CD4-positive, alpha-beta memory T cell (primary cell): ENCODE measurements at regions not wholly inside any gene's neighbourhood (a gene's known extent, or its start where the extent isn't known, plus 50 kb on each side); places are given as distances from the start of the nearest gene placed in this dataset.

Experiments
- CTCF ChIA-PET: fragments of 350-600 bp; sonication (Branson Sonifier 250); formaldehyde crosslinking; loops from one replicate; lab custom pipeline; 2021; ENCODE audit warnings: inconsistent platforms; ENCODE audit not compliant: partially characterized antibody; lab: Charles Lee
- POLR2A ChIA-PET: fragments of 350-600 bp; sonication (Branson Sonifier 250); formaldehyde crosslinking; loops from one replicate; lab custom pipeline; 2021; ENCODE audit not compliant: partially characterized antibody; lab: Charles Lee
- DNase-seq, 5 donors: peaks; one replicate each; pipeline versions ENCODE4 v3.0.0 to v3.0.0-alpha.2; 2020 to 2022; ENCODE audit warnings: mixed read lengths in 1 of 5
- H3K27ac ChIP-seq: one replicate; pipeline ENCODE4 v1.7.0; 2013; ENCODE audit warnings: low read depth, low read length
- H3K27me3 ChIP-seq: 2 replicates; pipeline ENCODE4 v1.7.0; 2013; ENCODE audit warnings: mild to moderate bottlenecking, low read length, moderate library complexity; ENCODE audit not compliant: insufficient read depth
- H3K36me3 ChIP-seq: 2 replicates; pipeline ENCODE4 v1.7.0; 2013; ENCODE audit warnings: mild to moderate bottlenecking, low read length, moderate library complexity; ENCODE audit not compliant: insufficient read depth
- H3K4me1 ChIP-seq: 2 replicates; pipeline ENCODE4 v1.7.0; 2013; ENCODE audit warnings: mild to moderate bottlenecking, low read length, moderate library complexity; ENCODE audit not compliant: insufficient read depth
- H3K4me3 ChIP-seq, 2 donors: one replicate each; pipeline ENCODE4 v1.7.0; 2013; ENCODE audit warnings: low read length in 2 of 2, mild to moderate bottlenecking in 1 of 2
- H3K9me3 ChIP-seq, 2 donors: one replicate each; pipeline ENCODE4 v1.7.0; 2013; ENCODE audit warnings: low read length in 2 of 2, control low read depth in 1 of 2; ENCODE audit not compliant: control insufficient read depth in 1 of 2
- H3K27ac Mint-ChIP-seq, 7 donors: one replicate each; pipeline ENCODE4 v1.8.0; 2020 to 2021; ENCODE audit warnings: mixed read lengths in 7 of 7, mild to moderate bottlenecking in 6 of 7, inconsistent platforms in 3 of 7, moderate library complexity in 3 of 7
- H3K27me3 Mint-ChIP-seq, 2 donors: one replicate each; pipeline ENCODE4 v1.8.0; 2020 to 2021; ENCODE audit warnings: mixed read lengths in 2 of 2
- H3K36me3 Mint-ChIP-seq, 2 donors: one replicate each; pipeline ENCODE4 v1.8.0; 2020 to 2021; ENCODE audit warnings: mixed read lengths in 2 of 2, inconsistent platforms in 1 of 2, mild to moderate bottlenecking in 1 of 2
- H3K4me1 Mint-ChIP-seq, 4 donors: one replicate each; pipeline ENCODE4 v1.8.0; 2020 to 2021; ENCODE audit warnings: mixed read lengths in 4 of 4, mild to moderate bottlenecking in 1 of 4
- H3K4me3 Mint-ChIP-seq, 8 donors: one replicate each; pipeline ENCODE4 v1.8.0; 2020 to 2021; ENCODE audit warnings: mixed read lengths in 8 of 8, mild to moderate bottlenecking in 7 of 8, moderate library complexity in 6 of 8, inconsistent platforms in 3 of 8
- H3K9me3 Mint-ChIP-seq, 8 donors: one replicate each; pipeline ENCODE4 v1.8.0; 2020 to 2021; ENCODE audit warnings: mixed read lengths in 8 of 8, mild to moderate bottlenecking in 5 of 8, inconsistent platforms in 3 of 8, moderate library complexity in 1 of 8
- intact Hi-C: fragments of 100-400 bp; cut with micrococcal nuclease; formaldehyde crosslinking; loops from one replicate; pipeline ENCODE4 v1.15.1; 2023

- Histone ChIP-seq H3K27ac (no peak overlapping the region), H3K27me3 (no peaks in the 10 kb centered on the region), H3K9me3 (no peaks in the 10 kb centered on the region), H3K36me3 (no peaks in the 10 kb centered on the region), H3K4me3 (no peak overlapping the region), H3K4me1 (no peaks in the 10 kb centered on the region)
- H3K36me3 Mint-ChIP-seq: no peaks in the 10 kb centered on the region
- intact Hi-C loops: no loop called here
- no peak overlapping the region for H3K4me3 Mint-ChIP-seq
- no peak for DNase-seq
- H3K27ac Mint-ChIP-seq: no peak overlapping the region
- no peaks in the 10 kb centered on the region for H3K9me3 Mint-ChIP-seq
- no peaks in the 10 kb centered on the region for H3K4me1 Mint-ChIP-seq
- H3K27me3 Mint-ChIP-seq: no peaks in the 10 kb centered on the region
- ChIA-PET POLR2A (no interaction called here), CTCF (no interaction called here)
Observed at GRCh38 chrX:128460835-128461234, 408.6 kb upstream of the ACTRT1 start.

- H3K4me3 ChIP-seq: no peak overlapping the region
- no peak overlapping the region for H3K27ac Mint-ChIP-seq
- H3K4me1 ChIP-seq: no peaks in the 10 kb centered on the region
- no peaks in the 10 kb centered on the region for H3K27me3 ChIP-seq
- intact Hi-C loops: no loop called here
- no peaks in the 10 kb centered on the region for H3K4me1 Mint-ChIP-seq
- H3K4me3 Mint-ChIP-seq: no peak overlapping the region
- no peaks in the 10 kb centered on the region for H3K36me3 Mint-ChIP-seq
- no peaks in the 10 kb centered on the region for H3K9me3 ChIP-seq
- no peak overlapping the region for H3K27ac ChIP-seq
- ChIA-PET POLR2A (no interaction called here), CTCF (no interaction called here)
- H3K27me3 Mint-ChIP-seq: no peaks in the 10 kb centered on the region
- peaks cover 0 to 6% (median 0%) of the 10 kb centered on the region in 8 donors for H3K9me3 Mint-ChIP-seq
- DNase-seq: no peak
- no peaks in the 10 kb centered on the region for H3K36me3 ChIP-seq
Observed at GRCh38 chrX:128458888-128459287, 406.7 kb upstream of the ACTRT1 start.

GRCh38 chrX:128457674-128458073 is 405.5 kb upstream of the ACTRT1 start:
- POLR2A ChIA-PET: no interaction called here
- no peaks in the 10 kb centered on the region for H3K4me1 Mint-ChIP-seq
- CTCF ChIA-PET: no interaction called here
- Histone ChIP-seq H3K27me3 (no peaks in the 10 kb centered on the region), H3K4me3 (no peak overlapping the region), H3K27ac (no peak overlapping the region), H3K4me1 (no peaks in the 10 kb centered on the region), H3K36me3 (no peaks in the 10 kb centered on the region), H3K9me3 (no peaks in the 10 kb centered on the region)
- peaks cover 0 to 7% (median 2%) of the 10 kb centered on the region in 8 donors for H3K9me3 Mint-ChIP-seq
- H3K27me3 Mint-ChIP-seq: no peaks in the 10 kb centered on the region
- intact Hi-C loops: no loop called here
- H3K27ac Mint-ChIP-seq: no peak overlapping the region
- H3K36me3 Mint-ChIP-seq: no peaks in the 10 kb centered on the region
- no peak overlapping the region for H3K4me3 Mint-ChIP-seq
- DNase-seq: no peak

- H3K27ac ChIP-seq: no peak overlapping the region
- H3K4me3 ChIP-seq: no peak overlapping the region
- Mint-ChIP-seq H3K4me3 (no peak overlapping the region), H3K27me3 (no peaks in the 10 kb centered on the region), H3K9me3 (peaks cover 0 to 5% (median 0%) of the 10 kb centered on the region in 8 donors), H3K36me3 (no peaks in the 10 kb centered on the region), H3K4me1 (no peaks in the 10 kb centered on the region), H3K27ac (no peak overlapping the region)
- intact Hi-C loops: no loop called here
- H3K4me1 ChIP-seq: no peaks in the 10 kb centered on the region
- CTCF ChIA-PET: no interaction called here
- H3K27me3 ChIP-seq: no peaks in the 10 kb centered on the region
- DNase-seq: no peak
- POLR2A ChIA-PET: no interaction called here
- no peaks in the 10 kb centered on the region for H3K9me3 ChIP-seq
- no peaks in the 10 kb centered on the region for H3K36me3 ChIP-seq
Observed at GRCh38 chrX:128439159-128439558, 387.0 kb upstream of the ACTRT1 start.

DNA sequence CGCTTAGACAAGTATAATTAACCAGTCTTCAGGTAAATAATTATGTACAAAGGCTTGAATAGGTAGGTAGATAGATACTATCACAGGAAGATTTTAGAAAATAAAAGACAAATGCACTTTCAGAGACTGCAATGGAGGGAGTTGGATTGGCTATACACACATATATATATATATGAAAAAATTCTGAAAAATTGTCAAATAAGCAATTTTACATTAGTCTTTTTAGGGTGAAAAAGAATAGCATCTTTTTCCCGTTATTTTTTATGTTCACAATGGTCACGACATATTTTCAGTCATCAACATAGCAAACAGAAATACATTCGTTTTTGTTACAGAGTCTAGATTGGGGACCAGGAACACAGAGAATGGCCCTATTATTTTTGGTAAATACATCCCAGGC is 385.9 kb upstream of the ACTRT1 start:
- Mint-ChIP-seq H3K36me3 (no peaks in the 10 kb centered on the region), H3K27me3 (no peaks in the 10 kb centered on the region), H3K4me3 (no peak overlapping the region), H3K4me1 (no peaks in the 10 kb centered on the region), H3K27ac (no peak overlapping the region), H3K9me3 (peaks cover 0 to 5% (median 0%) of the 10 kb centered on the region in 8 donors)
- Histone ChIP-seq H3K27me3 (no peaks in the 10 kb centered on the region), H3K4me3 (no peak overlapping the region), H3K4me1 (no peaks in the 10 kb centered on the region), H3K27ac (no peak overlapping the region), H3K9me3 (no peaks in the 10 kb centered on the region), H3K36me3 (no peaks in the 10 kb centered on the region)
- ChIA-PET CTCF (no interaction called here), POLR2A (no interaction called here)
- no peak for DNase-seq
- intact Hi-C loops: no loop called here

- no peak overlapping the region for H3K4me3 Mint-ChIP-seq
- no peak overlapping the region for H3K27ac Mint-ChIP-seq
- DNase-seq: no peak
- H3K9me3 ChIP-seq: no peaks in the 10 kb centered on the region
- no peaks in the 10 kb centered on the region for H3K27me3 ChIP-seq
- H3K27me3 Mint-ChIP-seq: no peaks in the 10 kb centered on the region
- H3K36me3 Mint-ChIP-seq: no peaks in the 10 kb centered on the region
- H3K9me3 Mint-ChIP-seq: peaks cover 0 to 5% (median 0%) of the 10 kb centered on the region in 8 donors
- POLR2A ChIA-PET: no interaction called here
- H3K36me3 ChIP-seq: no peaks in the 10 kb centered on the region
- no peak overlapping the region for H3K4me3 ChIP-seq
- H3K4me1 ChIP-seq: no peaks in the 10 kb centered on the region
- intact Hi-C loops: no loop called here
- CTCF ChIA-PET: no interaction called here
- H3K27ac ChIP-seq: no peak overlapping the region
- no peaks in the 10 kb centered on the region for H3K4me1 Mint-ChIP-seq
Observed at GRCh38 chrX:128436397-128437103, 384.3 kb upstream of the ACTRT1 start.

GRCh38 chrX:128425546-128425945 is 373.3 kb upstream of the ACTRT1 start:
- POLR2A ChIA-PET: no interaction called here
- no peak for DNase-seq
- no peaks in the 10 kb centered on the region for H3K4me1 Mint-ChIP-seq
- Histone ChIP-seq H3K4me3 (no peak overlapping the region), H3K9me3 (no peaks in the 10 kb centered on the region), H3K27me3 (no peaks in the 10 kb centered on the region), H3K4me1 (no peaks in the 10 kb centered on the region), H3K27ac (no peak overlapping the region), H3K36me3 (no peaks in the 10 kb centered on the region)
- no peaks in the 10 kb centered on the region for H3K36me3 Mint-ChIP-seq
- H3K9me3 Mint-ChIP-seq: peaks cover 0 to 2% (median 0%) of the 10 kb centered on the region in 8 donors
- CTCF ChIA-PET: no interaction called here
- H3K4me3 Mint-ChIP-seq: no peak overlapping the region
- intact Hi-C loops: no loop called here
- H3K27ac Mint-ChIP-seq: no peak overlapping the region
- H3K27me3 Mint-ChIP-seq: no peaks in the 10 kb centered on the region
